ENCODE measurements at regions not wholly inside any gene's neighbourhood (a gene's known extent, or its start where the extent isn't known, plus 50 kb on each side); places are given as distances from the start of the nearest gene placed in this dataset.

- no peak for ATAC-seq (ENCODE audit: low read depth)
- Histone ChIP-seq H3K4me2 (ENCODE audit: low read depth, low read length) (no peak overlapping the region), H4K5ac (ENCODE audit: low read depth, low read length) (no peak overlapping the region), H2AFZ (replicated peaks; ENCODE audit: low read length, poor library complexity) (no peak overlapping the region), H3K27me3 (ENCODE audit: control insufficient read depth, insufficient read depth, low read length) (no peaks in the 10 kb centered on the region), H3K4me1 (ENCODE audit: control insufficient read depth, insufficient read depth, low read length) (no peaks in the 10 kb centered on the region), H3K9me3 (ENCODE audit: control insufficient read depth, insufficient read depth, low read length) (no peaks in the 10 kb centered on the region), H3K27ac (ENCODE audit: insufficient read depth, low read length) (no peak overlapping the region), H3K23ac (ENCODE audit: low read depth, low read length) (no peak overlapping the region), H4K20me1 (ENCODE audit: insufficient read depth, low read length) (no peaks in the 10 kb centered on the region), H3K4ac (ENCODE audit: low read depth, low read length) (no peak overlapping the region), H2AK9ac (replicated peaks; ENCODE audit: low read depth, low read length, poor library complexity) (no peak overlapping the region), H2BK120ac (ENCODE audit: low read depth, low read length) (no peak overlapping the region), H3K18ac (ENCODE audit: low read depth, low read length) (no peak overlapping the region), H3K79me1 (ENCODE audit: low read depth in 1 of 2, low read length in 2 of 2) (no peaks in the 10 kb centered on the region), H4K8ac (ENCODE audit: low read depth in 2 of 2, low read length in 2 of 2) (no peak overlapping the region), H4K91ac (ENCODE audit: insufficient read depth, low read depth, low read length) (no peak overlapping the region), H3K4me3 (ENCODE audit: insufficient read depth, low read depth, low read length) (no peak overlapping the region), H2AK5ac (ENCODE audit: low read depth, low read length) (no peak overlapping the region), H2BK5ac (ENCODE audit: low read depth, low read length, poor library complexity, severe bottlenecking) (no peak overlapping the region), H3K14ac (replicated peaks; ENCODE audit: low read depth, low read length) (no peak overlapping the region), H3K56ac (ENCODE audit: extremely low read depth, insufficient read depth, low read length) (no peak overlapping the region), H3K9ac (ENCODE audit: low read depth, low read length) (no peak overlapping the region), H3K9me1 (ENCODE audit: insufficient read depth, low read length) (no peaks in the 10 kb centered on the region), H2BK15ac (ENCODE audit: low read depth, low read length) (no peak overlapping the region), H2BK20ac (ENCODE audit: low read depth, low read length) (no peak overlapping the region), H3K36me3 (ENCODE audit: control insufficient read depth, insufficient read depth, low read length) (no peaks in the 10 kb centered on the region)
- BruUV-seq (replicated peaks) = no TSS peak
- ChIA-PET CTCF (interaction anchor here (1.2 kb wide), 1 partner anchor 16 kb away, joined by 3 read pairs; no protein-coding TSS in a partner anchor), POLR2A (ENCODE audit: unreplicated experiment) (no interaction called here)
- no peak for TF ChIP-seq SMC3 (IDR thresholded peaks at IDR 0.05; ENCODE audit: low read depth, low read length)
- no peak for TF ChIP-seq USF2 (IDR thresholded peaks at IDR 0.05; ENCODE audit: low read depth, low read length)
- TF ChIP-seq POLR2A (IDR thresholded peaks at IDR 0.05; ENCODE audit: low read depth, low read length) = no peak
- TF ChIP-seq MXI1 (IDR thresholded peaks at IDR 0.05; ENCODE audit: borderline replicate concordance, low read depth, low read length) = no peak
- no peak for TF ChIP-seq NFE2L2 (IDR thresholded peaks at IDR 0.05; ENCODE audit: low read depth, low read length)
- TF ChIP-seq ELK1 (IDR thresholded peaks at IDR 0.05; ENCODE audit: borderline replicate concordance, low read depth, low read length) = no peak
- no peak for TF ChIP-seq RAD21 (IDR thresholded peaks at IDR 0.05; ENCODE audit: low read length)
- no peak for TF ChIP-seq FOS (IDR thresholded peaks at IDR 0.05; ENCODE audit: low read depth, low read length)
- no peak for TF ChIP-seq BHLHE40 (IDR thresholded peaks at IDR 0.05; ENCODE audit: low read depth, low read length)
- TF ChIP-seq MAFK (IDR thresholded peaks at IDR 0.05; ENCODE audit: low read depth, low read length) = no peak
- TF ChIP-seq CEBPB (IDR thresholded peaks at IDR 0.05; ENCODE audit: low read depth, low read length) = no peak
- TF ChIP-seq RCOR1 (IDR thresholded peaks at IDR 0.05; ENCODE audit: insufficient replicate concordance, low read length) = no peak
- TF ChIP-seq MAZ (IDR thresholded peaks at IDR 0.05; ENCODE audit: borderline replicate concordance, low read depth, low read length) = no peak
- TF ChIP-seq CHD1 (IDR thresholded peaks at IDR 0.05; ENCODE audit: low read depth, low read length) = no peak
- TF ChIP-seq, protein P1, sequence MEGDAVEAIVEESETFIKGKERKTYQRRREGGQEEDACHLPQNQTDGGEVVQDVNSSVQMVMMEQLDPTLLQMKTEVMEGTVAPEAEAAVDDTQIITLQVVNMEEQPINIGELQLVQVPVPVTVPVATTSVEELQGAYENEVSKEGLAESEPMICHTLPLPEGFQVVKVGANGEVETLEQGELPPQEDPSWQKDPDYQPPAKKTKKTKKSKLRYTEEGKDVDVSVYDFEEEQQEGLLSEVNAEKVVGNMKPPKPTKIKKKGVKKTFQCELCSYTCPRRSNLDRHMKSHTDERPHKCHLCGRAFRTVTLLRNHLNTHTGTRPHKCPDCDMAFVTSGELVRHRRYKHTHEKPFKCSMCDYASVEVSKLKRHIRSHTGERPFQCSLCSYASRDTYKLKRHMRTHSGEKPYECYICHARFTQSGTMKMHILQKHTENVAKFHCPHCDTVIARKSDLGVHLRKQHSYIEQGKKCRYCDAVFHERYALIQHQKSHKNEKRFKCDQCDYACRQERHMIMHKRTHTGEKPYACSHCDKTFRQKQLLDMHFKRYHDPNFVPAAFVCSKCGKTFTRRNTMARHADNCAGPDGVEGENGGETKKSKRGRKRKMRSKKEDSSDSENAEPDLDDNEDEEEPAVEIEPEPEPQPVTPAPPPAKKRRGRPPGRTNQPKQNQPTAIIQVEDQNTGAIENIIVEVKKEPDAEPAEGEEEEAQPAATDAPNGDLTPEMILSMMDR (conservative IDR thresholded peaks at IDR 0.05; ENCODE audit: low read depth, low read length) = no peak
- dilution Hi-C loops (cut with HindIII; ENCODE audit: low sequenced_read_pairs, unreplicated experiment) = no loop called here
- in situ Hi-C loops (cut with MboI; ENCODE audit: low sequenced_read_pairs) = no loop called here
- DNase-seq = no peak
- WGBS, 2 experiments (ENCODE audit: extremely low coverage in 2 of 2, insufficient read length in 1 of 2) = no CpG with 5 or more reads among the region's 2 CpGs
- intact Hi-C loops (cut with micrococcal nuclease) = no loop called here
Observed at GRCh38 chr15:36390491-36390890, 188.9 kb upstream of the CDIN1 start.

Data from IMR-90 (cell line).